ENCODE measurements at regions not wholly inside any gene's neighbourhood (a gene's known extent, or its start where the extent isn't known, plus 50 kb on each side); places are given as distances from the start of the nearest gene placed in this dataset.

- no peaks in the 10 kb centered on the region for H3K9me3 ChIP-seq (ENCODE audit: insufficient read depth, low read depth, low read length)
- H3K27ac ChIP-seq (ENCODE audit: low read length), result no peak overlapping the region
- H3K4me3 ChIP-seq (ENCODE audit: low read length), result no peak overlapping the region
- no peak overlapping the region for H3K9ac ChIP-seq (ENCODE audit: low read depth, low read length)
- no peaks in the 10 kb centered on the region for H3K27me3 ChIP-seq (ENCODE audit: insufficient read depth, low read length)
- no peaks in the 10 kb centered on the region for H3K4me1 ChIP-seq (ENCODE audit: insufficient read depth, low read length)
- H3K36me3 ChIP-seq (ENCODE audit: insufficient read depth, low read depth, low read length), result no peaks in the 10 kb centered on the region
Measured at GRCh38 chr4:127533028-127533700, 99.6 kb upstream of the INTU start.

DNA sequence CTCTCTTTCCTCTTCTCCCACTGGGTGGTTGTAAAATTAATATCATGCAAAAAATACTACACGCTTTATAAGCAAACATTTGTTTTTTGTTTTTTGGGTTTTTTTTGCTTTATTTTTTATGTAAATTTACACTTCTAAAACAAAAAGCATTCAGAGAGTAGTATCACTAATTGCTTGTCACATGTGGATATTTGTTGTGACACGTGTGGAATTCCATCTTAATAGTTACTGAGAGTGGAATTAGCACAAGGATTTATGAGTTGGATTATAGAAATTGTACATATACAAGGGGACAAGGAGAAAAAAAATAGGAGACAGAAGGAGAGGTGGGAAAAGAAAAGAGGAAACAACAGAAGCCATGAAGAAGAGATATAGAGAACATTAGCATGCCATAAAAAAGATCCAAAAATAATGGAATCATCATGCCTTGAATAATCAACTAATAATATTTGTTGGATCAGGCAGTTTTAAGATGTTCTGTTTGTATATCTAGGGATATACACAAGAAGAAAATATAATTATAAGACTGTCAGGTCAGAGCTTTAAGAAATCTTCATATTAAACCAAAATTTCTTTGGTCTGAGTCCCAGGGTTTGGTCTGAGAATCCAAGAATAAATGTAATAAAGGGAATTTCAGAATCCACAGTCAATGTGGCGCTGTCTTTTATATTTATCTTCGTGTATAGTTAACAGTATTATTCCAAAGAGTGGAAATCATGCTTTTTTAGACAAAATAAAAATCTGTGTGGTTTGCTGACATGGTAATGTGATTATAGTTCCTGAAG, 98.5 kb upstream of the INTU start:
- no peaks in the 10 kb centered on the region for H3K36me3 ChIP-seq (ENCODE audit: insufficient read depth, low read depth, low read length)
- H3K4me1 ChIP-seq (ENCODE audit: insufficient read depth, low read length), result peaks cover 3% of the 10 kb centered on the region; the same call in 1 of the 2 replicates
- no peak overlapping the region for H3K9ac ChIP-seq (ENCODE audit: low read depth, low read length)
- no peak overlapping the region for H3K27ac ChIP-seq (ENCODE audit: low read length)
- no peaks in the 10 kb centered on the region for H3K9me3 ChIP-seq (ENCODE audit: insufficient read depth, low read depth, low read length)
- no peak overlapping the region for H3K4me3 ChIP-seq (ENCODE audit: low read length)
- H3K27me3 ChIP-seq (ENCODE audit: insufficient read depth, low read length), result no peaks in the 10 kb centered on the region

- H3K4me1 ChIP-seq (ENCODE audit: insufficient read depth, low read length), result peaks cover 25% of the 10 kb centered on the region; the same call in 1 of the 2 replicates
- no peaks in the 10 kb centered on the region for H3K9me3 ChIP-seq (ENCODE audit: insufficient read depth, low read depth, low read length)
- H3K4me3 ChIP-seq (ENCODE audit: low read length), result no peak overlapping the region
- no peaks in the 10 kb centered on the region for H3K27me3 ChIP-seq (ENCODE audit: insufficient read depth, low read length)
- H3K9ac ChIP-seq (ENCODE audit: low read depth, low read length), result no peak overlapping the region
- no peaks in the 10 kb centered on the region for H3K36me3 ChIP-seq (ENCODE audit: insufficient read depth, low read depth, low read length)
- no peak overlapping the region for H3K27ac ChIP-seq (ENCODE audit: low read length)
Measured at GRCh38 chr4:127538016-127538415, 94.7 kb upstream of the INTU start.

DNA sequence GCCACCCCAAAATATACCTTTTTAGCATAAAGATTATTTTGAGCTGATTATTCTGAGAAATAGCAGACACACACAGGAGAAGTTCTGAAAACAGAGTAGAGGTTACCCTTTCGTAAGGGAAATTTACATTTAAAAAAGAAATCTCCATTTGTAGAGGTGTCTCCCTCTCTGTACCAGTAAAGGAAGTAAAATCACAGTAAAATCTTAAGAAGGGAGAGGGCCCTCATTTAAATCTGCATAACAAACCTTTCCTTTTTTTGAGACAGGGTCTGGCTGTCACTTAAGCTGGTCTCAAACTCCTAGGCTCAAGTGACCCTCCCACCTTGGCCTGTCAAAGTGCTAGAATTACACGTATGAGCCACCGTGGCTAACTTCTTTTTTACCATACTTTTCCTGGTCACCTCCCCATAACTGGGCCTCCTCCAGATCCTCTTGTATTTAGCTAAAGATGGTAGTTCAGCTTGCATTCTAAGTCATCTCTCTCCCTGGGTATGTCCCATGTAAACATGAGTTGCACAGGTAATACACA, 92.2 kb upstream of the INTU start:
- H3K4me3 ChIP-seq (ENCODE audit: low read length), result peak overlapping the region; percentile 39
- H3K4me1 ChIP-seq (ENCODE audit: insufficient read depth, low read length), result peaks cover 25% of the 10 kb centered on the region; the same call in 1 of the 2 replicates
- H3K27ac ChIP-seq (ENCODE audit: low read length), result no peak overlapping the region
- no peaks in the 10 kb centered on the region for H3K36me3 ChIP-seq (ENCODE audit: insufficient read depth, low read depth, low read length)
- H3K9me3 ChIP-seq (ENCODE audit: insufficient read depth, low read depth, low read length), result no peaks in the 10 kb centered on the region; the same call in 1 of the 2 replicates
- H3K9ac ChIP-seq (ENCODE audit: low read depth, low read length), result no peak overlapping the region
- no peaks in the 10 kb centered on the region for H3K27me3 ChIP-seq (ENCODE audit: insufficient read depth, low read length)

DNA sequence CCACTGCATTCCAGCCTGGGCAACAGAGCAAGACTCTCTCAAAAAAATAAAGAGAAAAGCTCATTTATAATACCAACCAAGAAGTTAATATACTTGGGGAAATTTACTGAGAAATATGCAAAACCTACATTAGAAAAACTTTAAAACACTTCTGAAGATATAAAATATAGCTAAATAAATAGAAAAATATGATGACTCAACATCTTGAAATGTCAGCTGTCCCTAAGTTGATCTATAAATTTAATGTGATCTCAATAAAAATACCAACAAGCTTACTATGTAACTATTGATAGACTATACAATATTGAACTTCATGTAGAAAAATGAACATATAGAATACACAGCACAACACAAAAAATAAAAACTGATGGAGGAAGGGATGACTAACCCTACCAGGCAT, 87.5 kb upstream of the INTU start:
- Histone ChIP-seq H3K27ac (ENCODE audit: low read length) (no peak overlapping the region), H3K36me3 (ENCODE audit: insufficient read depth, low read depth, low read length) (no peaks in the 10 kb centered on the region), H3K9me3 (ENCODE audit: insufficient read depth, low read depth, low read length) (no peaks in the 10 kb centered on the region; the same call in 1 of the 2 replicates), H3K4me3 (ENCODE audit: low read length) (no peak overlapping the region), H3K27me3 (ENCODE audit: insufficient read depth, low read length) (no peaks in the 10 kb centered on the region), H3K4me1 (ENCODE audit: insufficient read depth, low read length) (peaks cover 12% of the 10 kb centered on the region; the same call in 1 of the 2 replicates), H3K9ac (ENCODE audit: low read depth, low read length) (no peak overlapping the region)

DNA sequence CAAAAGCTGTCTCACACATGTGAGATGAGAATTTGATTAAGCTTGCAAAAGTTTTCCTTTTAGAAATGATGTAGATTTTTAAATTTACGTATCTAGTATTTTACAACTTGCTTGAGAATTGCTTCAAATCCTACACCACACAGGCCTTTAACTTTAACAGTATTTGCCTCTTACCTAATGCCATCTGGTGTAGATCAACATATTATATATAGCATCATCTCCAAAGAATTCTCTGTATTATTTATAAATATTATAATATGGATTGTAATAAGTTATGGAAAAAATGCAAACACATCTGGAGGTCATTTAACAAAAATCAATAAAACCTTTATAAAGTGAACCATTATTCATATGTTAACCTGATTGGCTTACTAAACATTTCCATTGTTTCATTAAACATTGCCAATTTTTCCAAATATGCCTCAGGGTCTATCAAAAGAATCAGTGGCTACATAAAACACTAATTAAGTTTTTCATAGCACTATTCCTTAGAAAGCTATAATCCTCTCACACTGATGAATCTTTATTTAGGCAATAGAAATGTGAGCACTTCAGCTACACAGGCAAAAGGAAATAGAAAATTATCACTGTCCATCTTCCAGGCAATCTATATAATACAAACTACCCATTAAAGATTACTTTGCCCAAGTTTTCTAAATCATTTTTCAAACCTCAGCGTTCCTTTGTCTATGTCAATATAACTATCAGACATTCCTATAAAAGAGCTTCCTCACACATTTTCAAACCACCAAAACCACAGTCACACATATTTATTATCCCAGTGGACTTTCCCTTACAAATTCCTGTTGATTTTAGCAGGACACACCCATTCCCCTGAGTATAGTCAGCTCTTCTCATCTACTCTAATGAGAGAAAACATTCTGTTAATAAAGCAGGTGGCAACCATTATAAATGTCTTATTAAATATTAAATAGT, 83.5 kb upstream of the INTU start:
- no peak overlapping the region for H3K9ac ChIP-seq (ENCODE audit: low read depth, low read length)
- H3K27me3 ChIP-seq (ENCODE audit: insufficient read depth, low read length), result no peaks in the 10 kb centered on the region
- no peaks in the 10 kb centered on the region for H3K36me3 ChIP-seq (ENCODE audit: insufficient read depth, low read depth, low read length)
- H3K4me3 ChIP-seq (ENCODE audit: low read length), result no peak overlapping the region
- no peaks in the 10 kb centered on the region for H3K4me1 ChIP-seq (ENCODE audit: insufficient read depth, low read length)
- H3K27ac ChIP-seq (ENCODE audit: low read length), result no peak overlapping the region
- peaks cover 11% of the 10 kb centered on the region; the same call in 1 of the 2 replicates for H3K9me3 ChIP-seq (ENCODE audit: insufficient read depth, low read depth, low read length)

GRCh38 chr4:127555106-127555505, 77.7 kb upstream of the INTU start:
- H3K4me3 ChIP-seq (ENCODE audit: low read length), result no peak overlapping the region
- H3K27ac ChIP-seq (ENCODE audit: low read length), result no peak overlapping the region
- no peaks in the 10 kb centered on the region for H3K4me1 ChIP-seq (ENCODE audit: insufficient read depth, low read length)
- H3K27me3 ChIP-seq (ENCODE audit: insufficient read depth, low read length), result no peaks in the 10 kb centered on the region
- H3K36me3 ChIP-seq (ENCODE audit: insufficient read depth, low read depth, low read length), result no peaks in the 10 kb centered on the region
- H3K9me3 ChIP-seq (ENCODE audit: insufficient read depth, low read depth, low read length), result peaks cover 11% of the 10 kb centered on the region; the same call in 1 of the 2 replicates
- no peak overlapping the region for H3K9ac ChIP-seq (ENCODE audit: low read depth, low read length)

- Histone ChIP-seq H3K27ac (ENCODE audit: low read length) (no peak overlapping the region), H3K4me3 (ENCODE audit: low read length) (no peak overlapping the region), H3K9ac (ENCODE audit: low read depth, low read length) (no peak overlapping the region), H3K4me1 (ENCODE audit: insufficient read depth, low read length) (no peaks in the 10 kb centered on the region), H3K9me3 (ENCODE audit: insufficient read depth, low read depth, low read length) (0 out of 2 replicates have a peak, but pooled peaks cover under 1% of the 10 kb centered on the region), H3K36me3 (ENCODE audit: insufficient read depth, low read depth, low read length) (no peaks in the 10 kb centered on the region), H3K27me3 (ENCODE audit: insufficient read depth, low read length) (no peaks in the 10 kb centered on the region)
Measured at GRCh38 chr4:127558088-127558487, 74.7 kb upstream of the INTU start.

GRCh38 chr4:127558489-127559407, 74.0 kb upstream of the INTU start:
- no peaks in the 10 kb centered on the region for H3K27me3 ChIP-seq (ENCODE audit: insufficient read depth, low read length)
- no peak overlapping the region for H3K4me3 ChIP-seq (ENCODE audit: low read length)
- no peak overlapping the region for H3K27ac ChIP-seq (ENCODE audit: low read length)
- H3K9me3 ChIP-seq (ENCODE audit: insufficient read depth, low read depth, low read length), result no peaks in the 10 kb centered on the region
- H3K36me3 ChIP-seq (ENCODE audit: insufficient read depth, low read depth, low read length), result no peaks in the 10 kb centered on the region
- H3K9ac ChIP-seq (ENCODE audit: low read depth, low read length), result no peak overlapping the region
- no peaks in the 10 kb centered on the region for H3K4me1 ChIP-seq (ENCODE audit: insufficient read depth, low read length)

GRCh38 chr4:127559981-127560380, 72.8 kb upstream of the INTU start:
- Histone ChIP-seq H3K4me1 (ENCODE audit: insufficient read depth, low read length) (no peaks in the 10 kb centered on the region), H3K27ac (ENCODE audit: low read length) (no peak overlapping the region), H3K9ac (ENCODE audit: low read depth, low read length) (no peak overlapping the region)

More at GRCh38 chr4:127559981-127560380, 72.8 kb upstream of the INTU start:
- Histone ChIP-seq H3K27me3 (ENCODE audit: insufficient read depth, low read length) (no peaks in the 10 kb centered on the region), H3K9me3 (ENCODE audit: insufficient read depth, low read depth, low read length) (no peaks in the 10 kb centered on the region), H3K36me3 (ENCODE audit: insufficient read depth, low read depth, low read length) (no peaks in the 10 kb centered on the region), H3K4me3 (ENCODE audit: low read length) (no peak overlapping the region)

All from iPS-20b (cell line).